ENCODE measurements at regions not wholly inside any gene's neighbourhood (a gene's known extent, or its start where the extent isn't known, plus 50 kb on each side); places are given as distances from the start of the nearest gene placed in this dataset.

GRCh38 chr10:108434559-108435252, 1270.2 kb upstream of the SORCS1 start:
- no peak overlapping the region for H3K4me3 Mint-ChIP-seq
- no peaks in the 10 kb centered on the region for H3K9me3 Mint-ChIP-seq
- CTCF ChIA-PET, result no interaction called here
- no peak overlapping the region for H3K27ac Mint-ChIP-seq
- H3K4me1 Mint-ChIP-seq, result peaks cover 4% of the 10 kb centered on the region; the same call in 1 of the 2 replicates
- no peaks in the 10 kb centered on the region for H3K36me3 Mint-ChIP-seq
- TF ChIP-seq RELA (CRISPR knock-in tag; IDR thresholded peaks at IDR 0.05; ENCODE audit: borderline replicate concordance), result no peak
- POLR2A ChIA-PET, result no interaction called here
- no peak for DNase-seq (ENCODE audit: low spot score)
- no peaks in the 10 kb centered on the region; the same call in 1 of the 2 replicates for H3K27me3 Mint-ChIP-seq (ENCODE audit: low read depth)
- ATAC-seq, result peak; percentile 68

DNA sequence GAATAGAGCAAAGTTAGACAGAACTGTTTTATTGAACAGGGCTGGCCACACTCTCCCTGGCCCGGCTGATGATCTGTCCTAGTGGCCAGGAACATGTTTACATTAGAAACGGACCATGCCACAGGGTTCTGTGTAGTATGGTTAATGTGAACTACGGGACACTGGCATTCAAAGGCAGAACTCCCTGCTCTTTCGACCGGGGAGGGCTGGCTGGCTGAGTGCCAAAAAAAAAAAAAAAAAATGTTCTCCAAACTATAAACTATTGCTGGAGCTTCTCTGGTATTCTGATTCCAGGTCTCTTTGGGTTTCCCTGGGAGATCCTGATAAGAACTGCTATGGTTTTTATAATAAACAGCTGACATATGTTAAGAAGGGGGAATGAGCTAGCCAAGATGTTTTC, 1262.6 kb upstream of the SORCS1 start:
- Mint-ChIP-seq H3K36me3 (no peaks in the 10 kb centered on the region), H3K27ac (no peak overlapping the region), H3K4me3 (no peak overlapping the region), H3K4me1 (peaks cover 4% of the 10 kb centered on the region; the same call in 1 of the 2 replicates), H3K27me3 (ENCODE audit: low read depth) (no peaks in the 10 kb centered on the region), H3K9me3 (no peaks in the 10 kb centered on the region)
- DNase-seq (ENCODE audit: low spot score) (no peak), ATAC-seq (no peak)
- no peak for TF ChIP-seq HMGA2 (CRISPR knock-in tag; IDR thresholded peaks at IDR 0.05)
- TF ChIP-seq GRHL2 (CRISPR knock-in tag; IDR thresholded peaks at IDR 0.05; ENCODE audit: insufficient replicate concordance, severe bottlenecking), result no peak
- no peak for TF ChIP-seq TEAD4 (CRISPR knock-in tag; IDR thresholded peaks at IDR 0.05)
- no peak for TF ChIP-seq SMAD3 (CRISPR knock-in tag; IDR thresholded peaks at IDR 0.05; ENCODE audit: borderline replicate concordance)
- TF ChIP-seq IRF1 (CRISPR knock-in tag; IDR thresholded peaks at IDR 0.05), result no peak
- TF ChIP-seq ZNF138 (CRISPR knock-in tag; conservative IDR thresholded peaks at IDR 0.05), result no peak
- no peak for TF ChIP-seq IRF2 (CRISPR knock-in tag; IDR thresholded peaks at IDR 0.05; ENCODE audit: borderline replicate concordance, low read depth)
- TF ChIP-seq NFATC4 (CRISPR knock-in tag; IDR thresholded peaks at IDR 0.05), result no peak
- TF ChIP-seq ZMAT4 (CRISPR knock-in tag; IDR thresholded peaks at IDR 0.05), result no peak
- no peak for TF ChIP-seq ETV6 (CRISPR knock-in tag; IDR thresholded peaks at IDR 0.05)
- no peak for TF ChIP-seq SP1 (CRISPR knock-in tag; conservative IDR thresholded peaks at IDR 0.05)
- TF ChIP-seq, protein P1, sequence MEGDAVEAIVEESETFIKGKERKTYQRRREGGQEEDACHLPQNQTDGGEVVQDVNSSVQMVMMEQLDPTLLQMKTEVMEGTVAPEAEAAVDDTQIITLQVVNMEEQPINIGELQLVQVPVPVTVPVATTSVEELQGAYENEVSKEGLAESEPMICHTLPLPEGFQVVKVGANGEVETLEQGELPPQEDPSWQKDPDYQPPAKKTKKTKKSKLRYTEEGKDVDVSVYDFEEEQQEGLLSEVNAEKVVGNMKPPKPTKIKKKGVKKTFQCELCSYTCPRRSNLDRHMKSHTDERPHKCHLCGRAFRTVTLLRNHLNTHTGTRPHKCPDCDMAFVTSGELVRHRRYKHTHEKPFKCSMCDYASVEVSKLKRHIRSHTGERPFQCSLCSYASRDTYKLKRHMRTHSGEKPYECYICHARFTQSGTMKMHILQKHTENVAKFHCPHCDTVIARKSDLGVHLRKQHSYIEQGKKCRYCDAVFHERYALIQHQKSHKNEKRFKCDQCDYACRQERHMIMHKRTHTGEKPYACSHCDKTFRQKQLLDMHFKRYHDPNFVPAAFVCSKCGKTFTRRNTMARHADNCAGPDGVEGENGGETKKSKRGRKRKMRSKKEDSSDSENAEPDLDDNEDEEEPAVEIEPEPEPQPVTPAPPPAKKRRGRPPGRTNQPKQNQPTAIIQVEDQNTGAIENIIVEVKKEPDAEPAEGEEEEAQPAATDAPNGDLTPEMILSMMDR (IDR thresholded peaks at IDR 0.05), result no peak
- TF ChIP-seq, protein P2, sequence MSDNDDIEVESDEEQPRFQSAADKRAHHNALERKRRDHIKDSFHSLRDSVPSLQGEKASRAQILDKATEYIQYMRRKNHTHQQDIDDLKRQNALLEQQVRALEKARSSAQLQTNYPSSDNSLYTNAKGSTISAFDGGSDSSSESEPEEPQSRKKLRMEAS (CRISPR knock-in tag; IDR thresholded peaks at IDR 0.05), result no peak
- no peak for TF ChIP-seq ATF2 (CRISPR knock-in tag; IDR thresholded peaks at IDR 0.05; ENCODE audit: borderline replicate concordance, low read depth)
- no peak for TF ChIP-seq NFE2L1 (CRISPR knock-in tag; IDR thresholded peaks at IDR 0.05)
- ChIA-PET POLR2A (no interaction called here), CTCF (interaction anchor here (0.7 kb wide), 1 partner anchor 103 kb away, joined by 3 read pairs; no protein-coding TSS in a partner anchor)

- Mint-ChIP-seq H3K9me3 (no peaks in the 10 kb centered on the region), H3K36me3 (no peaks in the 10 kb centered on the region), H3K4me1 (peaks cover under 1% of the 10 kb centered on the region; the same call in 1 of the 2 replicates), H3K4me3 (no peak overlapping the region), H3K27me3 (ENCODE audit: low read depth) (no peaks in the 10 kb centered on the region), H3K27ac (no peak overlapping the region)
- CTCF ChIA-PET, result no interaction called here
- no peak for ATAC-seq
- DNase-seq (ENCODE audit: low spot score), result no peak
- POLR2A ChIA-PET, result no interaction called here
- TF ChIP-seq PREB (CRISPR knock-in tag; IDR thresholded peaks at IDR 0.05; ENCODE audit: borderline replicate concordance) (no peak), TEAD4 (CRISPR knock-in tag; IDR thresholded peaks at IDR 0.05) (no peak), ZBTB21 (CRISPR knock-in tag; IDR thresholded peaks at IDR 0.05; ENCODE audit: borderline replicate concordance) (no peak), SOX15 (CRISPR knock-in tag; IDR thresholded peaks at IDR 0.05) (no peak), ZMAT4 (CRISPR knock-in tag; IDR thresholded peaks at IDR 0.05) (no peak), ZNF416 (CRISPR knock-in tag; IDR thresholded peaks at IDR 0.05) (no peak), NR1H2 (CRISPR knock-in tag; IDR thresholded peaks at IDR 0.05) (no peak), NR3C1 (CRISPR knock-in tag; conservative IDR thresholded peaks at IDR 0.05; ENCODE audit: low read depth) (no peak), SMAD3 (CRISPR knock-in tag; IDR thresholded peaks at IDR 0.05; ENCODE audit: borderline replicate concordance) (no peak)
- TF ChIP-seq, protein P3, sequence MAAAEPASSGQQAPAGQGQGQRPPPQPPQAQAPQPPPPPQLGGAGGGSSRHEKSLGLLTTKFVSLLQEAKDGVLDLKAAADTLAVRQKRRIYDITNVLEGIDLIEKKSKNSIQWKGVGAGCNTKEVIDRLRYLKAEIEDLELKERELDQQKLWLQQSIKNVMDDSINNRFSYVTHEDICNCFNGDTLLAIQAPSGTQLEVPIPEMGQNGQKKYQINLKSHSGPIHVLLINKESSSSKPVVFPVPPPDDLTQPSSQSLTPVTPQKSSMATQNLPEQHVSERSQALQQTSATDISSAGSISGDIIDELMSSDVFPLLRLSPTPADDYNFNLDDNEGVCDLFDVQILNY (CRISPR knock-in tag; IDR thresholded peaks at IDR 0.05), result no peak
Observed at GRCh38 chr10:108425283-108425964, 1260.9 kb upstream of the SORCS1 start.

Measured in WTC11 (cell line).